Skeletal muscle cell (primary cell): ENCODE measurements at regions not wholly inside any gene's neighbourhood (a gene's known extent, or its start where the extent isn't known, plus 50 kb on each side); places are given as distances from the start of the nearest gene placed in this dataset.

Source experiments
- DNase-seq: peaks from one replicate; pipeline ENCODE4 v3.0.0-alpha.2; 2010; ENCODE audit warnings: low read depth
- H3K4me3 ChIP-seq: 2 replicates; pipeline ENCODE4 v1.5.1; 2011; ENCODE audit warnings: low read depth, mild to moderate bottlenecking, control low read depth, low read length, moderate library complexity

DNA sequence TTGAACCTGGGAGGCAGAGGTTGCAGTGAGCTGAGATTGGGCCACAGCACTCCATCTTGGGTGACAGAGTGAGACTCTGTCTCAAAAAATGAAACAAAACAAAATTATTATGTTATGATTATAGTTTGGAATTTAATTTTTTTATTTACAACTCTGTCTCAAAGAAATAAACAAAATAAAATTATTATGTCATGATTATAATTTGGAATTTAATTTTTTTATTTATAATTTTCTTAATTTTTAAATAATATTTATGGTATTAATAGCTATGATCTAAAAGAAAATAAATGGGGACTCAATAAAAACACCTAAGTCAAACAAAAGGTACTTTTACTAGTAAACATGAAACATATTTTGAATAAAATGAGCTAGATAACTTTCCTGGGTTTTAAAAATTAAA, 994.8 kb upstream of the GHITM start:
- no peak for DNase-seq
- H3K4me3 ChIP-seq, result no peak overlapping the region

DNA sequence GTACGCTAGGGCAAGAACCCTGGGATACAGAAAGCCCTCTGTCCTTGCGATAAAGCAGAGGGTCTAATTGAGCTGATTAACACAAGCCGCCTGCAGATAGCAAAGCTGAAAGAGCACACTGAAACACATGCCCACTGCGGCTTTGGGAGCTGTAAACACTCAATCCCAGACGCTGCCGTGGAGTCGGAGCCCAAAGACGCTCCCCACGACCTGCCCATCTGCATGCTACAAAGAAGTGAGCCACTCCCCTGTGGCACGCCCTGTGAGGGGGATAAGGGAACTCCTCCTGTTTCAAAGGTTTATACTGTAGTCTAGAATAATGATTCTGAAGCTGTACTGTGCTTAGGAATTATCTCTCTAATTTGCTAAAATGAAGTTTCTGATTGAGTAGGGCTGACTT, 985.6 kb upstream of the GHITM start:
- H3K4me3 ChIP-seq, result no peak overlapping the region
- no peak for DNase-seq

DNA sequence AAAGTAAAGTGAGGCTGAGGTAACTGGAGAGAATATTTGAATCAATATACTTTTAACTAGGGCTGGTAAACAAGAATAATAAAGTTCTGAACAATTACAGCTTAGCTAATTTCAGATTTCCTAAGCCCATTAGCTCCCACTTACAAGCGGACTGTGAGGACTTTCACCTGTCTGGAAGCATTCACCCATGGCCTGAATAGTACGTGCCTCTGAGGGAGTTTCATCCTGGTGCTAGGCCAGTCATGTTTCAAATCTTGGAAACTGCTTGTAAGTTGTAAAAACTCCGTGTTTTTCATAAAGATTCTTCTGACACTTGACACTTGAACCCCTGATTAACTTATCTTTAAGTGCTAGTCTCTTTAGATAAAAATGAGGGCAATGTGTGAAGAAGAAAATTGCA, 975.2 kb upstream of the GHITM start:
- H3K4me3 ChIP-seq, result no peak overlapping the region
- no peak for DNase-seq

DNA sequence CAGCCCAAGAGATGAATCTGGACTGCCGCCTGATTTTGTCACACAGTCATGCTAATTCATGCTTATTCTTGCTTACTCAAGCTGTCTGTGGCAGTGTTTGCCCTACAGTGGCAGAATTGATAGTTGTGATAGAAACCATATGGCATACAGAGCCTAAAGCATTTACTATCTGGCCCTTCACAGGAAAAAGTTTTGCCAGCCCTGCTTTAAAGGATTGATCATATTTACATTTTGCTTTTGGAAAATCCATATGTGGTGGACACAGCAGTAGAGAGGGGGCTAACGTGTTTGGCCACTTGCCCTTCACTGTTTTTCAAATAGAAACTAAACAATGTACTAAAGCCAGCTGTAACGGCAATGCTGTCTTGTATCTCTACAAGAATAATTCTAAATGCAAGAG, 974.0 kb upstream of the GHITM start:
- no peak for DNase-seq
- H3K4me3 ChIP-seq, result no peak overlapping the region

DNA sequence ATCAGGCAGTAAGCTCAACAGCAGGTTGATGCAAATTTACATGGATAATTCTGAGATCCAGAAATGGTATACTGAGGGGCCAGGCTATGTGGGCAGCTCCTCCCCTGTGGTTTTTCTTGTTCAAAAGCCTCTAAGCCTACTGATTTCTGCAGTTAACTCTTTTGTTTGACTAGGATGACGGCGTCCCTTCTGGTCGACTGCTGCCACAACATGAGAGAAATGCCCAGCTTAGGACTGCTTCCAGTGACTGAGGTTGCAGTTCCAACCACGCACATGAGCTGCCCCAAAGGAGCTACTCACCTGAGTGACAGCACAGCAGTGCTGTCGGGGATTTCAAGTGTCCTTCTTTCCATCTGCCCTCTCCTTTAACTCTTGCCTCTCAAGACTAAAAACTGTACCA, 973.0 kb upstream of the GHITM start:
- no peak overlapping the region for H3K4me3 ChIP-seq
- DNase-seq, result no peak

DNA sequence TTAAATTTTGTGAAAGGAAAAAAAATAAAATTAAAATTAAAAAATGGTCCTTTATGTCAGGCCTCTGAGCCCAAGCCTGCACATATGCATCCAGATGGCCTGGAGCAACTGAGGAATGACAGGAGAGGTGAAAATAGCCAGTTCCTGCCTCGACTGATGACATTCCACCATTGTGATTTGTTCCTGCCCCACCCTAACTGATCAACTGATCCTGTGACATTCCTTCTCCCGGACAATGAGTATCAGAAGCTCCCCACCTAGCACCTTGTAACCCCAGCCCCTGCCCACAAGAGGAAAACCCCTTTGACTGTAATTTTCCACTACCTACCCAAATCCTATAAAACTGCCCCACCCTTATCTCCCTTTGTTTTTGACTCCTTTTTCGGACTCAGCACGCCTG, 972.2 kb upstream of the GHITM start:
- H3K4me3 ChIP-seq, result no peak overlapping the region
- no peak for DNase-seq

DNA sequence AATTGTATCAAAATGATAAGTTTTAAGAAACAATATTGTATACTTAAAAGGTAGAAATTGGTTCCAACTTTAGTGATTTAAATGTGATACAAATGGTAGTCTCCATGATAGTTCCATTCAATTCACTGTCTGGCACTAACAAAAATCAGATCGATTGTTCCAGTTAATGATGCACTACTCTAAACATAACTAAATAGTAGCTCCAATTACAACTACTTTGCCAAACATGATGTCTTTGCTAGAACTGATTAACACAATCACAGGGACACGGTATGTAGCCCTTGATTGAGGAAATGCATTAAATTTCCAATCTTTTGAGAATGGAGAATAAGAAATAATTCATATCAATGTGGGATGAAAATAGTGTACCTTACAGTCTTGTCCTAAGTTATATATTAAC, 962.4 kb upstream of the GHITM start:
- H3K4me3 ChIP-seq, result no peak overlapping the region
- no peak for DNase-seq

DNA sequence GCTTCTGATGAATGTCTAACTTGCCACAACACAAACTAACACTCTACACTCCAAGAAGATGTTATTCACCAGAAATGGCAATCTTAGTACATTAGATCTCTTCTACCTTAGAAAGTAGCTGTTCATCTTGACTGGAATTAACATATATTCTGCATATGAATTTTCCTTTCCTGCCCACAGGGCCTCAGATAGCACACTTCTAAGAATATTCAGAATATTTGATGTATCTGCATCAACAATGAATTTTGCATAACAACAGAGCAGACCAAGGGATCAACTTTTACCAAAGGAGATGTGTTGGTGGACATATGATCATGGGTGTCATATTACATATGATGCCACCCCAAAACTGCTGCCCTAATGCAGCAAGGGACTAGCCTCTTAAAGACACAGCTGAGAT, 960.8 kb upstream of the GHITM start:
- DNase-seq, result no peak
- no peak overlapping the region for H3K4me3 ChIP-seq

DNA sequence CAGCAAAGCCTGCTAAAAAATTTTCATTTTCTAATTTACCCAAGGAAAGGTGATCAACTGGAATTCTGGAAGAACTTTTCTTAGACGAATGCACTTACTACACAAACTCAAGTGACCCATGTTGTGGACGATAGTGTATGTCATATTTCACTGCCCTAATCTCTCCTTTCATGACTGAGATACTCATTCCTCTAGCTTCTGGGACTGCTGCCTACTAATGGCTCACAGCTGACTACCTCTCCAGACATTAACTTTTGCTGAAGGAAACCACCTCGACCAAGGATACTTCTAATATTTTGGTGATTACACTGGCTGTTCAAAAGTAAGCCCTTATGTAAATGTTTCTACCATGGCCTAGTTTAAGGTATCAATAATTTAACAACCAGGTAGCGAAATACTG, 959.9 kb upstream of the GHITM start:
- no peak overlapping the region for H3K4me3 ChIP-seq
- DNase-seq, result no peak

DNA sequence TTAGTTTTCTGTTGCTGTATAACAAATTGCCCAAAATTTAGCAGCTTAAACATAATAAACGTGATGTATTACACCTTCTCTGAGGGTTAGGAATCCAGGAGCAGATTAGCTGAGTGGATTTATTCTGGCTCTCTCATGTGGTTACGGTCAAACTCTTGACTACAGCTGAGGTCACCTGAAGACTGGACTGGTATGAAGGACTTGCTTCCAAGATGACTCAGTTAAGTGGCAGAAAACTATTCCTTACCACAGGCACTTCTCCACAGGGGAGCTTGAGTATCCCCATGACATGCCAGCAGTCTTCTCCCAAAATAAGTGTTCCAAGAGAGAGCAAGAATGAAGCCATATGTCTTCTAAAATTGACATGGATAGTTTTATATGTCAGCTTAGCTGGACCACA, 957.2 kb upstream of the GHITM start:
- H3K4me3 ChIP-seq, result no peak overlapping the region
- DNase-seq, result no peak

DNA sequence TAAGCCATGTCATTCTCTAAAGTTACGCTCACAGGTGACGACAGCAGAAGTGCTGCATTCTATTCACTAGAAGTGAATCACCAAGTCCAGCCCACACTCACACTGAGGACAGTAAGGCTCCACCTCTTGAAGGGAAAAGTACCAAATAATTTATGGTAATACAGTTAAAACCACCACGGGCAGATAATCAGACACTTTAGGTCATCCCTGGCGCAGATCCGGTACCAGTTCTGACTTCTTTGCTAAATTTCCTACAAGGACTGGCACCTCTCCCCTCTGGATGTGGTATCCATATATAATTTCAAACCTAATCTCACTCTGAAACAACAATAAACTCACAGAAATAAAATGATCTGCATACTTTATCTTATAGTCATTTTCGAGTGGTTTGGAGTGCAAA, 954.7 kb upstream of the GHITM start:
- no peak for DNase-seq
- H3K4me3 ChIP-seq, result no peak overlapping the region

DNA sequence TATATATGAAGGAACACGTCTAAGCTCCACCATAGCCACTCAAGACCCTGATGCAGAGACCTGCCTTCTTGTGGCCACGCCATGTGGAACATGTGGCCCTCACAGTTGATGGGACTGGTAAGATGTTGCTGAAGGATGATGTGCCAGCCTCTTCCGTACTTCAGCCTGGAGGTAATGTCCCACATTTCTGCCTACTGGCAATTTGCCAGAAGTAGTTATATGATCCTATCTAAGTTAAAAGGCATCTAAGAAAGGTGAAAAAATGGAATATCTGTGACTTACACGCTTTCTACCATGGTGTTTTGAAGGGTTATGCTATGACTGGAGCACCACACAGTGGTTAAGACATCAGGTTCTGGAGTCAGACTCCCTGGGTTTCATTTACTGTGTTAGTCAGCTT, 948.7 kb upstream of the GHITM start:
- H3K4me3 ChIP-seq, result no peak overlapping the region
- DNase-seq, result no peak

DNA sequence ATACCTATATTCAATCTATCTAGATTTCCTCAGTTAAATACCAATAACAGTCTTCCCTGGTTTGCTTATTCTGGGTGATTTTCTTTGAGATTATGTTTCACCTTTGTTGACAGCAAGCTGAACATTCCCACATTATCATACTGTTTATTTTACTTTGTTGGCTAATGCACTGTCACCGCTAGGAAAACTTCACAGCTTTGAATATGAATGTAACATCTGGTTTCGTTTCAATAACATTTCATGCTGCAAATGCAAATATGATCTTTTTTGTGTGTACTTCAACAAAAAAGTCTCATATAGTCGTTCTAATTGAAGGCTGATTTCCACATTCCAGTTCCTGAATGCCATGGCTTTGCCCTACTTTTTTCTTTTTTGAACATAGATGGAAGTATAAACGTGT, 946.3 kb upstream of the GHITM start:
- DNase-seq, result no peak

DNA sequence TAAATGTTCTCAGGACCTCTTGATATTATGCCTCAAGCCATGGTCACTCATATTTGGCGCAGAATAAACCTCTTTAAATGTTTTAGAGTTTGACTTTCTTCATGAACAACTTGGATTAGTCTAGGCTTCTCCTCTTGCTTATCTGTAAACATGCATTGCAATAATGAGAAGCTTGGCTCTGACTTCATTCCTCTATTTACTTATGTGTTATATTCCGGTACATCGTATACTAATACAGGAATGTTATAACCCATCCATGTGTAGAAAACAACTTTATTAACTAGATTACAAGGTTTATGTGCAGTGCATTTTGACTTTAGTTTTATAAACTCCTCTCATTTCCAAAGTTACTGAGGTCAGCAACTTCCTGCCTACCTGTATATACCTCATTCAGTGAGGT, 944.3 kb upstream of the GHITM start:
- no peak for DNase-seq
- H3K4me3 ChIP-seq, result no peak overlapping the region

More for the DNA sequence above, 946.3 kb upstream of the GHITM start:
- no peak overlapping the region for H3K4me3 ChIP-seq

DNA sequence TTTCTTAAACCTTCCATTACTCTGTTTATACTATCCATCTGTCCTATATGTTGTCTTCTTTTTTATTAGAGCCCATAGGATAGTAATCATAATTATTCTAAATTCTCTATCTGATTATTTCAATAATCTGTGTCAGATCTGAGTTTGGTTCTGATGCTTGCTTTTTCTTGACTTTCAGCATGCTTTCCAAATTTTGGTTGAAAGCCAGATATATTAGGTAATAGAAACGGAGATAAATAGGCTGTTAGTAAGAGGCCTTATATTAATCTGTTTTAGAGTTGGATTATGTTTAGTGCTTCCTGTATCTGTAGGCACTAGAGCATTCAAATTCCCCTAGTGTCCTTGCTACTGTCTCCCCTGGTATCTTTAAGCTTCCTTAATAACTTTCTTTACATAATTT, 939.9 kb upstream of the GHITM start:
- no peak for DNase-seq
- H3K4me3 ChIP-seq, result no peak overlapping the region

DNA sequence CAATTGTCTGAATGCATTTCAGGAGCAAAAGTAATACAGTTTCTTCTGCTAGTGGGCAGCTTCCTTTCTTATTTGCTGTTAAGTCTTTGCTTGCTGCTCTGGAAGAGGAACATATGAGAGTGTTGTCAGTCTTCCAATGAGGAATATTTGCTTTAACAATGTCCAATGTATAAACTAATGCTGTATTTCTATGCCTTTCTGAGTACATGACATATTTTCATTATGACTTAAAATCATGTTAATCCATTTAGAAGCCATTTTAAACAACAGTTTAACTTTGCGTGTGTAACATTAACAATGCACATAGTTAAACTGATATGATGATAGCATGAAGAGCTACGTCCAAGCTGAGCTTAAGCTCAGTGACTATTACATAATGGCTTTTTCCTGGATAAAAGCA, 933.4 kb upstream of the GHITM start:
- H3K4me3 ChIP-seq, result no peak overlapping the region
- DNase-seq, result no peak

DNA sequence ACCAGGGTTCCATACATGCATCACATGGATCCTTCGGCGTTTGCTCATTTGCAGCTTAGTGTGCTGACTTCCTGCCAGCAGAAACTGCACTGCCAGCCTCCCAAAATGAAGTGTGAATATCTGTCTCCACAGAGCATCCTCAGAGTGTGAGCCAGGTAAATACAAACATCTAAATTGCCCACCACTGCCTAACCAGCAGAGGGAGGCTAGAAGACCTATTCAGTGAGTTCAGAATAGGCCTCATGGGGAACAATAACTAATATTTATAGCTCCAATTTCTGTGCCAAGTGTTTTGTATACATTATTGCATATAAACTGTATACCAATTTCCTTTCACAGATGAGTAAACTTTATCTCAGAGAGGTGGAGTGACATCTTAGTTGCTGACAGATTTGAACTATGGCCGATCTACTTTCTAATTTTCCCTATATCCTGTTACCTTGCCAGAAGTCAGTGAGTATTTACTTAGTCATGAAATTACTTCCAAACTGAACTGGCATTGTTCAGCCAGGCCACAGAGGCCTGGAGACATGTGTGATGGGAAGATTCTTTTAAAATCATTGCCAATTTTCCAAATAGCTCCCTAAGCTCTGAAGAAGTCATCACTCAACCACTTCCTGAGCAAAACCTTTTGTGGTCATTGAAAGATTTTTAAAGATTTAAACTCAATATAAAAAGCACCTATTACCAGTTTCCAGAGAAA, 926.5 kb upstream of the GHITM start:
- peak; percentile 20 for DNase-seq
- H3K4me3 ChIP-seq, result no peak overlapping the region

DNA sequence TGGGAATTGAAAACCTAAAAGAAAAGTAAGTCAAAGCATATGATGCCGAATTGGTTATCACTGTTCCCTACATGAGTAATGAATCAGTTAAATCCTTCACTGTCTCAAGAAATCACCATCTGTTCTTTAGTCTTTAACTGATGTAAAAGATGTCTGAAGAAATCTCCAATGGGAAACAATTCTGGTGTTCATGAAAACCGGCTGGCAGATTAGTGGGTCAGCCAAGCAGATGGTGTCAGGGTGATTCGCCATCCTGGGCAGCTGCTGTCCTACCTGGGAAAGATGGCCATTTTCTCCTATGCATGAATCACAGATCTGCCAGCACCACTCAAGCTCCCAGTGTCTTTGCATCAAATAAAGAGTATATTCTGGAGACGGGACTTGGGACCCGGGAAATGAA, 925.2 kb upstream of the GHITM start:
- no peak overlapping the region for H3K4me3 ChIP-seq
- DNase-seq, result no peak

DNA sequence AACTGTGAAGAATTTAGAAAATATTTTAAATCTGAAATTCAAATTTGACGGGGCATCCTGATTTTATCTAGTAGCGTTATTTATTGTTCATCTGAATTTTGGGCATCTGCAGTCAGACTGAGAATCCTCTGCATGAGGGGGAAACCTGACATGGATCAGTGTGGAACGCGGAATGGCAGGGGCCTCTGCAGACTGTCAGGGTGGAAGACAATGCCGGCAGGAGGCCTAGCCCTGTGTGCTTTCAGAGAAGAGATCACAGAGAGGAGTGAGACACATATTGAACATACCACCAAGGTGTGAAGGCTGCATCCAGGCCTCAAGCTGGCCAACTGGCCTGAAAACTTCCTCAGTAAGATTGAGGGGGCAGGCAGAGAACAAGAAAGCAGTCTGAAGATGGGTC, 921.1 kb upstream of the GHITM start:
- no peak for DNase-seq
- H3K4me3 ChIP-seq, result no peak overlapping the region

DNA sequence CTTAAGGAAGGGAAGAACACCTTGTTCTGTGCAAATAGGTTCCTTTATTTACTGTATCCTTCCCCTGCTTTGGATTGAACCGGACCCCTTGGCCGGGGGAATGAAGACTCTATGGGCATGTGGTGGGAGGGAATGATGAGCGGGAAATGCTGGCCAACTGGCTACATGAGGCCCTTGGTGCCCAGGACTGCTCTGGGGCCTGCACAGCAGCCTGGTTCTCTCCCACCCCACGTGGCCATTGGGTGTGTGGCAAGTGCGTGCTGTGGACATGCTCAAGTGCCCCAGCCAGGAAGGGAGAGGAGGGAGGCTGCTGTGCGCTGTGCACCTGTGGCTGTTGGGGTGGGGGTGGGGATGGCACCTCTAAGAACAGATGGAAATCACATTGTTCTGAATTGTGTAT, 917.0 kb upstream of the GHITM start:
- DNase-seq, result no peak
- no peak overlapping the region for H3K4me3 ChIP-seq

DNA sequence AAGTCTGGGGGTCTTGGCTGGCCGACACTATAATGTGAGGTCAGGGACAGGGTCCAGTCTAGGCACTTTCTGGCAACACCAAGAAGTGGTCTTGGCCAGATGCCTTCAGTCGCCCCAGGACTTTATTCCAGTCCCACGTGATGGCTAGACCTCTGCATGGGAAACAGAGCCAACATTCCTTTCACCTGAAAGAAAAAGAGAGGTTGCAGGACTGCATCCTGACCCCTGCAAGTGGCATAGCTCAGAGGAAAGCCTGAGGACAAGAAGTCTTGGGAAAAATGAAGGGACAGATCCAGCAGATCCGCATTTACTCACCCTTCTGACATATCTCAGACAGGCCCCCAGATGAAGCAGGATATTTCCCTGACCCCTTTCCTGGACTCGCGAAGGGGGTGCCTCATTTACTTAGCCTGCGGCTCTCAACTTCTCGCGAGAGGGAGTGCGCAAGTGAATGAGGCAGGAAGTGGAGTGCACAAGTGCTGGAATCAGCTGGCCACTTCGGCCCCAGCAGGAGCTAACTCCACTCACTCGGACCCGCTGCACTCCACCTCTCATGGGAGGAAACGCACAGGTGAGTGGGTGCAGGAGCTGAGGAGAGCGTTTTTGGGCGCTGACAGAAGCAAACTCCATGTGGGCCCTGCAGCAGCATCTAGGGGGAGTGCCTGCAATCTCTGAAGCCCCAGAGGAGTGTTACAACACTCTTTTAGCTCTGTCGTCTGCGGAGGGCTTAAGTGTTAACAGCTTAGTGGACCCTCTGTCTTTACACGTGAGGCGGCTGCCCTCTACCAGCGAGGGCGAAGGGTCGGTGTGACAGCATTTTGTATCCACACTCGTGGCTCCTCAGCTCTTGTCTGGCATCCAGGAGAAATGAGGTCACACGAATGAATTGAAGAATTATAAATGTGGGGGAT, 916.2 kb upstream of the GHITM start:
- no peak overlapping the region for H3K4me3 ChIP-seq
- no peak for DNase-seq
